ENCODE measurements at regions not wholly inside any gene's neighbourhood (a gene's known extent, or its start where the extent isn't known, plus 50 kb on each side); places are given as distances from the start of the nearest gene placed in this dataset.

DNA sequence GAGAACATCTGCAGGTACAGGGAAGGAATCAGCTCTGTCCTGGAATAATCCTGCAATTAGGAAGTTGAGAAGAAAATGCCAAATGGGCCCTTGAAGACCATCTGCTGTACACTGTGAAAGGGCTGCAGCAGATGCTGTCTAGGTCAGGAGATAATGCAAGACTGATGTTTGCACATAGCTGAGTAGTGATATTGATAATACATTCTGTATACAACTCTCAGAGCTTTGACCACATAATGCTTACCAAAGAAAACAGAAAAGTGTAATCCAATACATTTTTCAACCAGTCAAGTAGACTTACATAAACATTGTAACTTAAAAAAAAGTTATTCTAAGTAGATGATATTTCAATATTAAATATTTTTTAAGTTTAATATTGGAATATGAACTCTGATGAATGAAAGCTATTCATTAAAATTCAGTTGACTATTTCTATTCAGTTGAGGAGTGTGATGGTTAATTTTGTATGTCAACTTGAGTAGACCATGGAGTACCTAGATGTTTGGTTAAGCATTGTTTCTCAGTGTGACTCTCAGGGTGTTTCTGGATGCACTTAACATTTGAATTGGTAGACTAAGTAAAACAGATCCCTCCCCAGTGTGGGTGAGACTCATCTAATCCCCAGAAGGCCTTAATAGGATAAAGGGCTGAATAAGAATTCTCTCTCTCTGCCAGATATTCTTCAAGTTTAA lies 380.1 kb upstream of the PRR16 start:
- DNase-seq (ENCODE audit: low read depth, low spot score), result no peak
- no peaks in the 10 kb centered on the region for H3K9me3 ChIP-seq (ENCODE audit: control insufficient read depth, low read depth, low read length)
- H3K9me1 ChIP-seq (ENCODE audit: control insufficient read depth, extremely low read depth, insufficient read depth, low read length), result no peaks in the 10 kb centered on the region
- no peaks in the 10 kb centered on the region for H3K79me2 ChIP-seq (ENCODE audit: control insufficient read depth, insufficient read depth, low read length)
- no peaks in the 10 kb centered on the region for H3K36me3 ChIP-seq (ENCODE audit: control insufficient read depth in 2 of 2, extremely low read depth in 1 of 2, insufficient read depth in 2 of 2, low read length in 2 of 2)
- H2AFZ ChIP-seq (ENCODE audit: control insufficient read depth, low read length), result no peak overlapping the region
- H3K4me2 ChIP-seq (ENCODE audit: control insufficient read depth, extremely low read depth, insufficient read depth, low read depth, low read length), result no peak overlapping the region
- no peaks in the 10 kb centered on the region for H4K20me1 ChIP-seq (ENCODE audit: control insufficient read depth, extremely low read depth, insufficient read depth, low read length)
- H3K4me1 ChIP-seq (ENCODE audit: control insufficient read depth, extremely low read depth, insufficient read depth, low read length), result no peaks in the 10 kb centered on the region
- H3K4me3 ChIP-seq (ENCODE audit: control insufficient read depth in 2 of 3, extremely low read depth in 1 of 3, insufficient read depth in 2 of 3, low read depth in 1 of 3, low read length in 3 of 3), result no peak overlapping the region
- dilution Hi-C loops (cut with MboI; ENCODE audit: extremely low pct_ligation_motif_present, low sequenced_read_pairs), result no loop called here
- no peaks in the 10 kb centered on the region for H3K27me3 ChIP-seq (ENCODE audit: control insufficient read depth, extremely low read depth, insufficient read depth, low read length)
- H3K27ac ChIP-seq (ENCODE audit: control insufficient read depth, insufficient read depth, low read length), result no peak overlapping the region
- no peak for TF ChIP-seq EZH2 (IDR thresholded peaks at IDR 0.05; ENCODE audit: low read length)
- TF ChIP-seq CTCF (optimal IDR thresholded peaks at IDR 0.05 in 1 of 3, IDR thresholded peaks at IDR 0.05 in 1 of 3, conservative IDR thresholded peaks at IDR 0.05 in 1 of 3; ENCODE audit: extremely low read depth in 1 of 3, insufficient read depth in 2 of 3, low read length in 3 of 3), result no peak
- H3K9ac ChIP-seq (ENCODE audit: control insufficient read depth, extremely low read depth, insufficient read depth, low read length), result no peak overlapping the region
- no peak for FAIRE-seq

DNA sequence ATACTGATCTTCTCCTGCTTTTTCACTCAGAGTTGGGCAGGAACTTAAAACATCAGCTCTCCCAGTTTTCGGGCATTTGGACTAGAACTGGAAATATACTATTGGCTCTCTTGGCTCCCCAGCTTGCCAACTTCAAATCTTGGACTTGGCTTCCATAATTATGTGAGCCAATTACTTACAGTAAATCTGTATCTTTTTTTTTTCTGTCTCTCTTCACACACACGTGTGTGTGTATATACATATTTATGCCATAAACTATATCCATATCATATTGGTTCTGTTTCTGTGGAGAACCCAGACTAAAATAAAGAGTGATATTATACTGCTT lies 379.6 kb upstream of the PRR16 start:
- Histone ChIP-seq H3K27me3 (ENCODE audit: control insufficient read depth, extremely low read depth, insufficient read depth, low read length) (no peaks in the 10 kb centered on the region), H3K9me1 (ENCODE audit: control insufficient read depth, extremely low read depth, insufficient read depth, low read length) (no peaks in the 10 kb centered on the region), H3K4me3 (ENCODE audit: control insufficient read depth in 2 of 3, extremely low read depth in 1 of 3, insufficient read depth in 2 of 3, low read depth in 1 of 3, low read length in 3 of 3) (no peak overlapping the region), H4K20me1 (ENCODE audit: control insufficient read depth, extremely low read depth, insufficient read depth, low read length) (no peaks in the 10 kb centered on the region), H3K4me2 (ENCODE audit: control insufficient read depth, extremely low read depth, insufficient read depth, low read depth, low read length) (no peak overlapping the region), H3K9ac (ENCODE audit: control insufficient read depth, extremely low read depth, insufficient read depth, low read length) (no peak overlapping the region), H3K79me2 (ENCODE audit: control insufficient read depth, insufficient read depth, low read length) (no peaks in the 10 kb centered on the region), H3K4me1 (ENCODE audit: control insufficient read depth, extremely low read depth, insufficient read depth, low read length) (no peaks in the 10 kb centered on the region), H3K27ac (ENCODE audit: control insufficient read depth, insufficient read depth, low read length) (no peak overlapping the region), H2AFZ (ENCODE audit: control insufficient read depth, low read length) (no peak overlapping the region), H3K9me3 (ENCODE audit: control insufficient read depth, low read depth, low read length) (no peaks in the 10 kb centered on the region), H3K36me3 (ENCODE audit: control insufficient read depth in 2 of 2, extremely low read depth in 1 of 2, insufficient read depth in 2 of 2, low read length in 2 of 2) (no peaks in the 10 kb centered on the region)
- dilution Hi-C loops (cut with MboI; ENCODE audit: extremely low pct_ligation_motif_present, low sequenced_read_pairs), result no loop called here
- DNase-seq (ENCODE audit: low read depth, low spot score) (no peak), FAIRE-seq (no peak)
- TF ChIP-seq CTCF (optimal IDR thresholded peaks at IDR 0.05 in 1 of 3, IDR thresholded peaks at IDR 0.05 in 1 of 3, conservative IDR thresholded peaks at IDR 0.05 in 1 of 3; ENCODE audit: extremely low read depth in 1 of 3, insufficient read depth in 2 of 3, low read length in 3 of 3), result no peak
